ENCODE measurements at regions not wholly inside any gene's neighbourhood (a gene's known extent, or its start where the extent isn't known, plus 50 kb on each side); places are given as distances from the start of the nearest gene placed in this dataset.

GRCh38 chr14:104467236-104467635, 112.3 kb upstream of the C14orf180 start:
- Histone ChIP-seq H3K9me3 (ENCODE audit: low read depth, low read length, poor library complexity, severe bottlenecking) (no peaks in the 10 kb centered on the region), H3K27me3 (replicated peaks; ENCODE audit: insufficient read depth, low read depth, low read length, poor library complexity) (peaks cover 18% of the 10 kb centered on the region), H3K36me3 (ENCODE audit: insufficient read depth, low read length, poor library complexity, severe bottlenecking) (no peaks in the 10 kb centered on the region), H3K4me1 (ENCODE audit: insufficient read depth, low read length, poor library complexity, severe bottlenecking) (no peaks in the 10 kb centered on the region), H3K27ac (ENCODE audit: low read depth, low read length, poor library complexity, severe bottlenecking) (no peak overlapping the region), H3K4me3 (ENCODE audit: low read depth, low read length, poor library complexity, severe bottlenecking) (no peak overlapping the region)
- DNase-seq (ENCODE audit: low spot score), result no peak
- ChIA-PET CTCF (no interaction called here), POLR2A (ENCODE audit: low non-redundant PET) (no interaction called here)
- BruUV-seq (replicated peaks), result no TSS peak
- TF ChIP-seq EZH2 (IDR thresholded peaks at IDR 0.05; ENCODE audit: borderline replicate concordance, low read depth, low read length, poor library complexity, severe bottlenecking) (no peak), CTCF (conservative IDR thresholded peaks at IDR 0.05; ENCODE audit: low read depth, low read length) (no peak)
- intact Hi-C loops (cut with micrococcal nuclease; ENCODE audit: unreplicated experiment), result no loop called here

- no TSS peak for BruUV-seq (replicated peaks)
Measured at GRCh38 chr14:104467641-104468040, 111.9 kb upstream of the C14orf180 start.

GRCh38 chr14:104469591-104469990, 110.0 kb upstream of the C14orf180 start:
- ChIA-PET CTCF (no interaction called here), POLR2A (ENCODE audit: low non-redundant PET) (no interaction called here)
- H3K9me3 ChIP-seq (ENCODE audit: low read depth, low read length, poor library complexity, severe bottlenecking), result no peaks in the 10 kb centered on the region
- DNase-seq (ENCODE audit: low spot score), result no peak
- intact Hi-C loops (cut with micrococcal nuclease; ENCODE audit: unreplicated experiment), result no loop called here
- H3K4me3 ChIP-seq (ENCODE audit: low read depth, low read length, poor library complexity, severe bottlenecking), result no peak overlapping the region
- no peak for TF ChIP-seq CTCF (conservative IDR thresholded peaks at IDR 0.05; ENCODE audit: low read depth, low read length)
- no peak for TF ChIP-seq EZH2 (IDR thresholded peaks at IDR 0.05; ENCODE audit: borderline replicate concordance, low read depth, low read length, poor library complexity, severe bottlenecking)
- H3K27me3 ChIP-seq (replicated peaks; ENCODE audit: insufficient read depth, low read depth, low read length, poor library complexity), result no peaks in the 10 kb centered on the region
- no peaks in the 10 kb centered on the region for H3K36me3 ChIP-seq (ENCODE audit: insufficient read depth, low read length, poor library complexity, severe bottlenecking)
- no TSS peak for BruUV-seq (replicated peaks)
- H3K4me1 ChIP-seq (ENCODE audit: insufficient read depth, low read length, poor library complexity, severe bottlenecking), result no peaks in the 10 kb centered on the region
- H3K27ac ChIP-seq (ENCODE audit: low read depth, low read length, poor library complexity, severe bottlenecking), result no peak overlapping the region

More at GRCh38 chr14:104467641-104468040, 111.9 kb upstream of the C14orf180 start:
- H3K36me3 ChIP-seq (ENCODE audit: insufficient read depth, low read length, poor library complexity, severe bottlenecking), result no peaks in the 10 kb centered on the region
- ChIA-PET POLR2A (ENCODE audit: low non-redundant PET) (no interaction called here), CTCF (no interaction called here)
- TF ChIP-seq CTCF (conservative IDR thresholded peaks at IDR 0.05; ENCODE audit: low read depth, low read length) (no peak), EZH2 (IDR thresholded peaks at IDR 0.05; ENCODE audit: borderline replicate concordance, low read depth, low read length, poor library complexity, severe bottlenecking) (no peak)
- H3K27ac ChIP-seq (ENCODE audit: low read depth, low read length, poor library complexity, severe bottlenecking), result no peak overlapping the region
- H3K9me3 ChIP-seq (ENCODE audit: low read depth, low read length, poor library complexity, severe bottlenecking), result no peaks in the 10 kb centered on the region
- intact Hi-C loops (cut with micrococcal nuclease; ENCODE audit: unreplicated experiment), result no loop called here
- no peaks in the 10 kb centered on the region for H3K4me1 ChIP-seq (ENCODE audit: insufficient read depth, low read length, poor library complexity, severe bottlenecking)
- peaks cover 14% of the 10 kb centered on the region for H3K27me3 ChIP-seq (replicated peaks; ENCODE audit: insufficient read depth, low read depth, low read length, poor library complexity)
- no peak for DNase-seq (ENCODE audit: low spot score)
- no peak overlapping the region for H3K4me3 ChIP-seq (ENCODE audit: low read depth, low read length, poor library complexity, severe bottlenecking)
